Psoas muscle (tissue), 7 donors: ENCODE measurements at regions not wholly inside any gene's neighbourhood (a gene's known extent, or its start where the extent isn't known, plus 50 kb on each side); places are given as distances from the start of the nearest gene placed in this dataset.

Experiments
- ATAC-seq, 4 donors: fragments of 200-7000 bp; cut with Tn5 transposase; one replicate each; pipeline ENCODE4 v1.9.1; 2020; ENCODE audit warnings: moderate library complexity in 3 of 4, mild to moderate bottlenecking in 2 of 4
- DNase-seq, 2 donors: peaks; one replicate each; pipeline ENCODE4 v3.0.0-alpha.2; 2020
- H3K27ac ChIP-seq: fragments of 200-600 bp; one replicate; pipeline ENCODE4 v1.8.0; 2022
- H3K27me3 ChIP-seq, 3 donors: fragments of 200-600 bp in 1 of 3; one replicate each; pipeline versions ENCODE4 v1.6.1 to v1.8.0; 2013 to 2022; ENCODE audit warnings: low read length in 2 of 3, mild to moderate bottlenecking in 2 of 3, moderate library complexity in 1 of 3; ENCODE audit not compliant: insufficient read depth in 3 of 3
- H3K36me3 ChIP-seq, 2 donors: fragments of 200-600 bp in 1 of 2; one replicate each; pipeline versions ENCODE4 v1.6.1 to v1.8.0; 2013 to 2022; ENCODE audit warnings: low read depth in 1 of 2, mild to moderate bottlenecking in 1 of 2, moderate library complexity in 1 of 2; ENCODE audit not compliant: insufficient read depth in 1 of 2
- H3K4me1 ChIP-seq: fragments of 200-600 bp; one replicate; pipeline ENCODE4 v1.8.0; 2022
- H3K4me3 ChIP-seq: fragments of 200-600 bp; one replicate; pipeline ENCODE4 v1.8.0; 2022; ENCODE audit warnings: mild to moderate bottlenecking
- H3K9me3 ChIP-seq: fragments of 200-600 bp; one replicate; pipeline ENCODE4 v1.8.0; 2022
- CTCF ChIP-seq: fragments of 200-600 bp; IDR thresholded peaks from one replicate; pipeline ENCODE4 v1.8.0; 2022; ENCODE audit warnings: antibody characterized with exemption
- WGBS, 3 donors: extraction: QIAGEN DNeasy Blood & Tissue Kit; methylation state at CpG; one replicate each; pipeline versions ENCODE4 v1.1.6 to v1.1.7; 2013; 5-methylcytosine and 5-hydroxymethylcytosine counted together
- intact Hi-C, 2 donors: fragments of 100-400 bp; cut with DNase I; formaldehyde crosslinking; loops; one replicate each; pipeline versions ENCODE4 v1.11.0 to v1.14.2; 2022
- donor health status: healthy with polysubstance abuse.
- donor health status: DM: no; HTN: no; CAD: no; lungs with moderate emphysema.
- donor health status: Bipolar disorder and iron deficiency.
- donor health status: healthy.
- donor health status: DM: yes; HTN: yes; CAD: no.
- donor health status: DM: no; HTN: no; CAD: no.
- donor health status: DM: yes; HTN: yes; CAD: no.

- no peak for DNase-seq
These were observed 204.4 kb upstream of the TGFBR2 start for GRCh38 chr3:30401971-30402370.

DNA sequence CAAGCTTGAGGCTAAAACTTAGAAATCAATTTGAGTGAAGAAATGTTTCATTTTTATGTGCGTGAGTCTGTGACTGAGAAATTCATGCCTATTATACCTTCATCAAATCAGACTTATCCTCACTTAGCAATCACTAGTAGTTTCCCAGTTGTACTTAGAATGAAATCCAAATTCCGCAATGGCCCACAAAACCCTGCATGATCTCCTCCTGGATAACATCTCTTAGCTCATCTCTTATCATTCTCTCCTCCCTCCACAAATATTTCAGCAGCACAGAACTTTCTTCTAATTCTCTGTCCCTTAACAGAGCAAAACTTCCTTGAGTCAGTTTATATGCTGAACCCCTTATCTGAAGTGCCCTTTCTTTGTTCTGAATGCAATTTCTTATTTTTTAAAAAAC lies 198.8 kb upstream of the TGFBR2 start:
- DNase-seq, result no peak
- Histone ChIP-seq H3K4me3 (no peak overlapping the region), H3K27ac (no peak overlapping the region), H3K36me3 (no peaks in the 10 kb centered on the region), H3K9me3 (no peaks in the 10 kb centered on the region), H3K4me1 (no peaks in the 10 kb centered on the region), H3K27me3 (no peaks in the 10 kb centered on the region)
- 72 to 82% (median 79%) methylated on average over 2 of the region's 2 CpGs for WGBS, 3 donors
- intact Hi-C loops, result no loop called here
- TF ChIP-seq CTCF, result no peak
- no peak for ATAC-seq

More at GRCh38 chr3:30401971-30402370, 204.4 kb upstream of the TGFBR2 start:
- Histone ChIP-seq H3K9me3 (no peaks in the 10 kb centered on the region), H3K27ac (no peak overlapping the region), H3K36me3 (no peaks in the 10 kb centered on the region), H3K27me3 (no peaks in the 10 kb centered on the region), H3K4me3 (no peak overlapping the region), H3K4me1 (peaks cover 8% of the 10 kb centered on the region)
- intact Hi-C loops, result no loop called here
- TF ChIP-seq CTCF, result no peak
- peak in 1 of 4 donors; percentile 36 for ATAC-seq

GRCh38 chr3:30408105-30408557 lies 198.3 kb upstream of the TGFBR2 start:
- DNase-seq (no peak), ATAC-seq (no peak)
- intact Hi-C loops, result no loop called here
- Histone ChIP-seq H3K36me3 (no peaks in the 10 kb centered on the region), H3K9me3 (no peaks in the 10 kb centered on the region), H3K4me3 (no peak overlapping the region), H3K4me1 (no peaks in the 10 kb centered on the region), H3K27ac (no peak overlapping the region), H3K27me3 (no peaks in the 10 kb centered on the region)
- 72 to 80% (median 72%) methylated on average over 2 of the region's 2 CpGs for WGBS, 3 donors
- no peak for TF ChIP-seq CTCF

GRCh38 chr3:30418443-30418842 lies 188.0 kb upstream of the TGFBR2 start:
- TF ChIP-seq CTCF, result no peak
- no peak for ATAC-seq
- H3K9me3 ChIP-seq, result no peaks in the 10 kb centered on the region
- 86 to 93% (median 89%) methylated on average over 1 of the region's 1 CpG for WGBS, 3 donors
- intact Hi-C loops, result no loop called here
- H3K4me1 ChIP-seq, result no peaks in the 10 kb centered on the region
- H3K36me3 ChIP-seq, result no peaks in the 10 kb centered on the region
- no peak for DNase-seq
- H3K27me3 ChIP-seq, result no peaks in the 10 kb centered on the region
- H3K27ac ChIP-seq, result no peak overlapping the region
- H3K4me3 ChIP-seq, result no peak overlapping the region

- TF ChIP-seq CTCF, result no peak
- H3K36me3 ChIP-seq, result no peaks in the 10 kb centered on the region
- H3K27me3 ChIP-seq, result no peaks in the 10 kb centered on the region
- peaks cover 3% of the 10 kb centered on the region for H3K4me1 ChIP-seq
- ATAC-seq, result peak in 2 of 4 donors; percentile 22 to 32
- intact Hi-C loops, result no loop called here
- H3K27ac ChIP-seq, result no peak overlapping the region
- no peak for DNase-seq
- WGBS, 3 donors, result 61 to 62% (median 62%) methylated on average over 2 of the region's 2 CpGs
- no peaks in the 10 kb centered on the region for H3K9me3 ChIP-seq
- H3K4me3 ChIP-seq, result no peak overlapping the region
These were observed 185.1 kb upstream of the TGFBR2 start for GRCh38 chr3:30421266-30421665.
